HepG2 (cell line): ENCODE measurements at regions not wholly inside any gene's neighbourhood (a gene's known extent, or its start where the extent isn't known, plus 50 kb on each side); places are given as distances from the start of the nearest gene placed in this dataset.
A peak's percentile ranks its signal among the peaks of the same experiment; 100 is the strongest.

Experiments used
- ATF3 ChIP-seq: sonication (generic); formaldehyde crosslinking; IDR thresholded peaks from 2 replicates; pipeline ENCODE4 v1.4.0; 2020; ENCODE audit warnings: missing genetic modification reagents
- CREB1 ChIP-seq, 2 experiments: fragments of 450-650 bp in 1 of 2; IDR thresholded peaks; 2 replicates each; pipeline ENCODE4 v1.6.1; 2016 to 2017; ENCODE audit warnings: control low read depth in 1 of 2, mild to moderate bottlenecking in 1 of 2, missing compliant biosample characterization in 1 of 2, missing genetic modification characterization in 1 of 2
- CSRNP2 ChIP-seq: sonication (generic); formaldehyde crosslinking; conservative IDR thresholded peaks from 2 replicates; pipeline ENCODE4 v1.8.0; 2022; ENCODE audit warnings: low read depth, missing genetic modification reagents
- CTCF ChIP-seq: sonication (generic); formaldehyde crosslinking; IDR thresholded peaks from 2 replicates; pipeline ENCODE4 v1.5.0; 2020; ENCODE audit warnings: mild to moderate bottlenecking, missing genetic modification reagents, moderate library complexity
- HINFP ChIP-seq: sonication (generic); formaldehyde crosslinking; IDR thresholded peaks from 2 replicates; pipeline ENCODE4 v1.4.0; 2020; ENCODE audit warnings: low read depth, mild to moderate bottlenecking, missing genetic modification reagents
- HNF1A ChIP-seq, 2 experiments: sonication (generic) in 1 of 2; formaldehyde crosslinking in 1 of 2; IDR thresholded peaks; 2 replicates each; pipeline versions ENCODE4 v1.4.0 to v1.6.1; 2016 to 2020; ENCODE audit warnings: borderline replicate concordance in 1 of 2, low read depth in 1 of 2, mild to moderate bottlenecking in 1 of 2, missing genetic modification reagents in 1 of 2
- HNRNPL ChIP-seq: fragments of 200-400 bp; formaldehyde crosslinking; IDR thresholded peaks from 2 replicates; pipeline ENCODE4 v1.6.1; 2017; ENCODE audit warnings: mild to moderate bottlenecking, low read depth, low read length
- NFIC ChIP-seq: IDR thresholded peaks from 2 replicates; pipeline ENCODE4 v1.6.1; 2012; ENCODE audit warnings: mild to moderate bottlenecking, low read length, inconsistent platforms
- PREB ChIP-seq: sonication (generic); formaldehyde crosslinking; IDR thresholded peaks from 2 replicates; pipeline ENCODE4 v1.4.0; 2020; ENCODE audit warnings: missing genetic modification reagents
- SAFB2 ChIP-seq: sonication (generic); formaldehyde crosslinking; IDR thresholded peaks from 2 replicates; pipeline ENCODE4 v1.5.1; 2020; ENCODE audit warnings: missing genetic modification reagents, low read depth, mild to moderate bottlenecking, borderline replicate concordance
- SIX1 ChIP-seq: sonication (generic); formaldehyde crosslinking; IDR thresholded peaks from 2 replicates; pipeline ENCODE4 v1.4.0; 2020; ENCODE audit warnings: missing genetic modification reagents, borderline replicate concordance
- SP1 ChIP-seq, 2 experiments: fragments of 450-650 bp in 1 of 2; sonication (generic) in 1 of 2; formaldehyde crosslinking in 1 of 2; IDR thresholded peaks; 2 replicates each; pipeline versions ENCODE4 v1.4.0 to v1.6.1; 2016 to 2020; ENCODE audit warnings: missing genetic modification reagents in 1 of 2
- ZNF33B ChIP-seq: sonication (generic); formaldehyde crosslinking; IDR thresholded peaks from 2 replicates; pipeline ENCODE4 v1.5.1; 2020; ENCODE audit warnings: mild to moderate bottlenecking, missing genetic modification reagents
- ZNF503 ChIP-seq: sonication (generic); formaldehyde crosslinking; IDR thresholded peaks from 2 replicates; pipeline ENCODE4 v1.4.0; 2020; ENCODE audit warnings: missing genetic modification reagents

GRCh38 chr3:71956716-71957115 is 171.8 kb upstream of the PROK2 start:
- TF ChIP-seq NFIC: no peak
- no peak for TF ChIP-seq CREB1 (IDR thresholded peaks at IDR 0.05)
- no peak for TF ChIP-seq CREB1 (CRISPR knock-in tag; IDR thresholded peaks at IDR 0.05)
- TF ChIP-seq CSRNP2 (CRISPR knock-in tag): no peak
- no peak for TF ChIP-seq SP1 (IDR thresholded peaks at IDR 0.05)
- no peak for TF ChIP-seq SP1 (CRISPR knock-in tag; IDR thresholded peaks at IDR 0.05)
- no peak for TF ChIP-seq PREB
- TF ChIP-seq CTCF (CRISPR knock-in tag): peak; percentile 45
- TF ChIP-seq ZNF33B (CRISPR knock-in tag): no peak
- no peak for TF ChIP-seq SAFB2
- TF ChIP-seq SIX1 (CRISPR knock-in tag): no peak
- no peak for TF ChIP-seq HNF1A (IDR thresholded peaks at IDR 0.05; ENCODE audit: low read depth)
- TF ChIP-seq HNF1A (CRISPR knock-in tag; IDR thresholded peaks at IDR 0.05; ENCODE audit: borderline replicate concordance): no peak
- TF ChIP-seq HNRNPL: no peak
- no peak for TF ChIP-seq HINFP
- no peak for TF ChIP-seq ZNF503 (CRISPR knock-in tag)
- TF ChIP-seq ATF3 (CRISPR knock-in tag): no peak
